HG02798 (cell line): ENCODE measurements at regions not wholly inside any gene's neighbourhood (a gene's known extent, or its start where the extent isn't known, plus 50 kb on each side); places are given as distances from the start of the nearest gene placed in this dataset.
"Not testable (repeated sequence)": the region's sequence is repeated elsewhere in the genome, so short reads cannot be mapped to it uniquely, and the experiment has no call there.

ENCODE experiments used
- ATAC-seq: cut with Tn5 transposase; IDR thresholded peaks from one replicate; pipeline ENCODE4 v1.9.1; 2021; ENCODE audit warnings: mild to moderate bottlenecking; ENCODE audit not compliant: unreplicated experiment, poor library complexity

DNA sequence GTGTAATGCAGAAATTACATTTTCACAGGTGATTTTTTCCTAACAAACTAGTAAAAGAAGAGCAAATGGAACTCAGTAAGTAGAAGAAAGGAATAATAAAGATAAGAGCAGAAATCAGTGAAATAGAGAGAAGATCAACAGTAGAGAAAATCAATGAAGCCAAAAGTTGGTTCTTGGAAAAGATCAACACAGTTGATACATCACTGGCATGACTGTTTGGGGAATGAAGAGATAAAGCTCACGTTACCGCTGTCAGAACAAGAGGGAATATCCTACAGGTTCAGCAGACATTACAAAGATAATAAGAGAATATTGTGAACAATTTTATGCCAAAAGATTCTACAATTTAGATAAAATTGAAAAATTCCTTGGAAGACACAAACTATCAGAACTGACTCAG, 146.4 kb downstream of the ACTR3B start:
- ATAC-seq = no peak

DNA sequence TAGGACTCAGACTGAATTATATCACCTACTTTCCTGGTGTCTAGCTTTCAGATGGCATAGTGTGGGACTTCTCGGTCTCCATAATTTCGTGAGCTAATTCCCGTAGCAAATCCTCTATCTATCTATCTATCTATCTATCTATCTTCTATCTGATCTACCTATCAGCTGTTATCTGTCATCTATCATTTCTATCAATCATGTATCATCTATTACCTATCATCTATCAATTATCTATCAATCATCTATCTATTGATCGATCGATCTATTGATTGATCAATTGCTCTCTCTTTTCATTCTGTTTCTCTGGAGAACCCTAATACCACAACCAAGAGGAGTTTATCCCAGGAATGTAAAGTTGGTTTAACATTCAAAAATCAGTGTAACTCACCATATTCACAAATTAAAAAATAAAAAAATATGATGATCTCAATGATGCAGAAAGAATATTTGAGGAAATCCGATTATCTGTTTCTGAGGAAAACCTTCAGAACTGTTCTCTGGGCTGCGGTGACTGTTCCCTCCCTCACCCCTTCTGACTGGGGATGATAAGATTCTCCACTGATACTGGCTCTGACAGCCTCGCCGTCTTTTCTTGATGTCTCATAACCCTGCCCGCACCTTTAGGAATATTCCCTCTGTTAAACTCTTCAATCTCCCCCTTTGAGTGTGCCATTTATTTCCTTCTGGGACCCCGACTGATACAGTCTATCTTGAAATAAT, 147.7 kb downstream of the ACTR3B start:
- no peak for ATAC-seq

DNA sequence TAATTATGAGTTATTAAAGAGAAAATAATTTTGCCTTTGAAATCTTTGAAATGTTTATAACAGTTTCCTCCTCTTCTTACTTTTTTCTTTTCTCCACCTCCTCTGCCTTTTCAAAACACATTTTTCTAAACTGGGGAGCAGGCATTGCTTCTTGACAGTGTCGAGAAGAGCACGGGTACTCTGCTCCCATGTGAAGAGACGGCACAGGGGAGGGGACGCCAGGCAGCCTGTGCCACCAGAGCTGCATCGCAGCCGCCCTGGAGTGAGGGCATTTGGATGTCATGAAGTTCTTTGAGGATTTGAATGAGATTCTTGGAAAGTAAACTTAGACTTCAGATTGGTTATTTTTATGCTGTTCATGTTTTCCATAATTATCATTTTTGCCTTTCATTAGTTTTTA, 149.7 kb downstream of the ACTR3B start:
- no peak for ATAC-seq

DNA sequence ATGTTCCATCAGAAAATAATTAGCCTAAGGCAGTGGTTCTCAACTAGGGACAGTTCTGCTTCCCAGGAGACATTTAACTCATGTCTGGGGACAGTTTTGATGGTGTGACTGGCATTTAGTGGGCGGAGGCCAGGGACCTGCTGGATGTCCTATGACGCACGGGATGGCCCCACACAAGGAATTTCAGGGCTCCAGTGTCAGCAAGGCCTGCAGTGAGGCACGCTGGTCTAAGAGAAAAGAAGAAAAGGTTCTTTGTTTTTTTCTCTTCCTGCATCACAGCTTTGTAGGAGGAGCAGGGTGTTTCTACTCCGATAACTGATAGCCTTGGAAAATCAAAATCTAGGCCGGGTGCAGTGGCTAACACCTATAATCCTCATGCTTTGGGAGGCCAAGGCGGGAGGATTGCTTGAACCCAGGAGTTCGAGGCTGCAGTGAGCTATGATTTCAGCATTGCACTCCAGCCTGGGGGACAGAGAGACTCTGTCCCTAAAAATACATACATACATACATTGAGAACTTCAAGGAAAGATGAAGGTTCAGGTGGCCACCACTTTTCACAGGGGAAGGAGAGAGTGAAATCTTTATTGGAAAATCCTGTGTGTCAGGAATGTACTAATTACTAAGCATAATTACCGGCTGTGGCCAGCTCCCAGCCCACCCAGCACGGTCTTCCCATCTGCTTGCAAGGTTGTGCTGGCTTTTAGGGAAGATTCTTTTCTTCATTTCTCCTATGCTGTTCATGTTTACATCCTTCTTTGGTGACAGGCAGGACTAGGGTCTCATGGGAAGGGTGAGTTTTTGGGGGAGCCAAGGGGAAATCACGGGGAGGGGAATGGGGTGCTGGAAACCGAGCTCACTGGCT, 150.4 kb downstream of the ACTR3B start:
- no peak for ATAC-seq

DNA sequence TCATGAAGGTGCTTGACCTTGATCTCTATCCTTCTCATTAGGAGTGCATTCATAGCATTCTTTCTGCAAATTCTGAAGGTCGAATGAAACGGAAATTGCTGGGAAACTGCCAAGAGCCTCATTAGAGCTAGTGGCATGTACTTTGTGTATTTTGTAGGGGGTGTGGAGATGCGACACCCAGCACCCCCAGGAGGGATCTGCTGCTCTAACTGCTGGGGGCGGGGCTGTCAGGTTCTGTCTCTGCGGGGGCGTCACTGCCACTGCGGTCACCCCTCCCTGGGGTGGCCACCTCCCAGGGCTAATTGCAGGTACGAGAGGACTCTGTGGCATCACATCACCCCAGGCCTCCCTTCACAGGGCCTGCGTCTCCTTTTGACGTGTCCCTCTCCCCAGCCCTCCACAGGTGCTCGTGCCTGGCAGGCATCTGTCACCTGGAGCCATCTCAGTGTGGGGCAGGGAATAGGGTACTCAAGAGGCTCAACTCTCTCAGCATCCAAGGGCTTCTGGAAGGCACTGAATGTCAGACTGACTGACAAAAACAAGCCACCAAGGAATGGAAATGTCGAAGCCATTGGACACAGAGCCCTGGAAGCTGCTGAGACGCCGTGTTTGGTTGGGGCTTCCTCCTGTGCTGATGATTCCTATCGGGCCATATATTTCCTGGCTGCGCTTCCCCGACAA, 151.1 kb downstream of the ACTR3B start:
- no peak for ATAC-seq

DNA sequence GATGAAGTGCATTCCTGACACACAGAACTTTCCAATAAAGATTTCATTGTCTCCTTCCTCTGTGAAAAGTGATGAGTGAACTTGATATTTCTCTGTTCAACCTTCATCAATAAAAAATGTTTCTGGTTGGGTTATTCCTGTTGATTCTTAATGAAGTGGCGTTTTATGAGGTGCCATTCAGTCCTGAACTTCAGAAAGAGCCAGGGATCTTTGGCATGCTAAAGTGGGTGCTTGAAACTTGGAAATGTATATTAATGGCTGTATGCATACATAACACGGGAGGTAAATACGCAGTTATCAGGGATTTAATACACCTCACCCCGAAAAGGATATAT, 151.6 kb downstream of the ACTR3B start:
- ATAC-seq = no peak

DNA sequence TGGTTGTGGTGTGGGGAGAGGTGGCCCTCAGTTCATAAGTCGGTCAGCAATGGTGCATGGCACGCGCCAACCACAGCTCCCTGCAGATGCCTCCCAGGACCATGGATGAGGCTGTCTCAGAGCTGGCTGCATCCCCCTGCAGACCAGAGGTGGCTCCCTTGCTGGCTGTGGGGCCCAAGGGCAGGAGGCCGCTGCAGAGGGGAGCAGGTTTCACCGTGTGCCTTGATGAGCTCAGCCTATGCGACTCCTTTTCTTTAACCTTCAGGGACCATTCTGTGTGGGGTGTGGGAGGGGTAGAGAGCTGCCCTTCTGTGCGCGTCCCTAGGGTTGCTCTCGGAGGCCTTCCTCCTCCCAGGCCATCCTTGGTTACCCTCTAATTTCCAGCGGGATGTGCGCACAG, 152.4 kb downstream of the ACTR3B start:
- ATAC-seq = no peak

DNA sequence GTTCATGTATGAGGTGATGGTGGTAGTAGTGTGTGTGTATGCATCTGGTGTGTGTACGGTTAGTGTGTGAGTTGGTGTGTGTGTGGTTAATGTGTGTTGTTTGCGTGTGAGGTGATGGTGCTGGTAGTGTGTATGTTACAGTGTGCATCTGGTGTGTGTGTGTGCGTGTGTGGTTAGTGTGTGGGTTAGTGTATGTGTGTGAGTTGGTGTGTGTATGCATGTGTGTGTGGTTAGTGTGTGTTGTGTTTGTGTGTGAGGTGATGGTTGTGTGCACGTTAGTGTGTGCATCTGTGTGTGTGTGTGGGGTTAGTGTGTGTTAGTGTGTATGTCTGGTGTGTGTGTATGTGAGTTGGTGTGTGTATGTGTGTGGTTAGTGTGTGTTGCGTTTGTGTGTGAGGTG, 153.0 kb downstream of the ACTR3B start:
- no peak for ATAC-seq

DNA sequence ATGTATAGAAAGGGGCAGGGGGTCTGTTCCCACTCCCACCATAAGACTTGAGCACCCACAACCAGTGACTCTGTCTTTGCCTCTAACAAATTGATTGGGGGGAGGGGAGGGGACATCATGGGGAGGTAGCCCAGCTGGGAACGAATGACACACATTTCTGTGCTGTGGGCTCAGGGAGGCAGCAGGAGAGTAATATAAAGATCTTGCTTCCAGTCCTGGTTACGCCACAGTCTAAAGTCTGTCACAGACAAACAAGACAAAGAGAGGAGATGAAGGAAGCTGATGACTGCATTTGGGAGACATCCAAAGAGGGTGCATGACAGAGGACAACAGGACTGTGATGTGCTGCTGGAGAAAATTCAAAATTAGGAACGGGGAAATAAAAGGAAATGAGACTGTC, 153.9 kb downstream of the ACTR3B start:
- ATAC-seq = no peak

DNA sequence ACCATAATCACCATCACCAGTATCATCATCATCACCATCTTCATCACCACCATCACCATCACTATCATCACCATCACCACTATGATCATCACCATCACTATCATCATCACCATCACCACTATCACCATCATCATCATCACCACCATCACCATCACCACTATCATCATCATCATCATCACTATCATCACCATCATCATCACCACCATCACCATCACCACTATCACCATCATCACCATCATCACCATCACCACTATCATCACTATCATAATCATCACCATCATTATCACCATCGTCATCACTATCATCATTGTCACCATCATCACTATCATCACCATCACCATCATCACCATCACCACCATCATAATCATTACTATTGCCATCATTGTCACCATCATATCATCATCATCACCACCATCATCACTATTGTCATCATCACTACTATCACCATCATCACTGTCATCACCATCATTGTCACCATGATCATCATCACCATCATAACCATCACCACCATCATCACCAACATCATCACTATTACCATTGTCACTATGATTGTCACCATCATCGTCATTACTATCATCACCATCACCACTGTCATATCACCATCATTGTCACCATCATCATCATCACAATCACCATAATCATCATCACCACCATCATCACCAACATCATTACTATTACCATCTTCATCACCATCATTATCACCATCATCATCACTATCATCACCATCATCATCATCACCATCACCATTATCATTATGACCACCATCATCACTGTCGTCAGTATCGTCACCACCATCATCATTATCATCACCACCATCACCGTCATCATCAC, 154.7 kb downstream of the ACTR3B start:
- no peak for ATAC-seq

DNA sequence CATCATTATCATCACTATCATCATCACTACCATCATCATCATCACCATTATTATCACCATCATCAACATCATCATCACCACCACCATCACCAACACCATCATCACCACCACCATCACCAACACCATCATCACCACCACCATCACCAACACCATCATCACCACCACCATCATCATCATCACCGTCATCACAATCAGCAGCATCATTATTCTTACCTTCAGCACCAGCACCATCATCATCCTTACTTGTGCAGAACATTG, 155.2 kb downstream of the ACTR3B start:
- not testable (repeated sequence) for ATAC-seq

DNA sequence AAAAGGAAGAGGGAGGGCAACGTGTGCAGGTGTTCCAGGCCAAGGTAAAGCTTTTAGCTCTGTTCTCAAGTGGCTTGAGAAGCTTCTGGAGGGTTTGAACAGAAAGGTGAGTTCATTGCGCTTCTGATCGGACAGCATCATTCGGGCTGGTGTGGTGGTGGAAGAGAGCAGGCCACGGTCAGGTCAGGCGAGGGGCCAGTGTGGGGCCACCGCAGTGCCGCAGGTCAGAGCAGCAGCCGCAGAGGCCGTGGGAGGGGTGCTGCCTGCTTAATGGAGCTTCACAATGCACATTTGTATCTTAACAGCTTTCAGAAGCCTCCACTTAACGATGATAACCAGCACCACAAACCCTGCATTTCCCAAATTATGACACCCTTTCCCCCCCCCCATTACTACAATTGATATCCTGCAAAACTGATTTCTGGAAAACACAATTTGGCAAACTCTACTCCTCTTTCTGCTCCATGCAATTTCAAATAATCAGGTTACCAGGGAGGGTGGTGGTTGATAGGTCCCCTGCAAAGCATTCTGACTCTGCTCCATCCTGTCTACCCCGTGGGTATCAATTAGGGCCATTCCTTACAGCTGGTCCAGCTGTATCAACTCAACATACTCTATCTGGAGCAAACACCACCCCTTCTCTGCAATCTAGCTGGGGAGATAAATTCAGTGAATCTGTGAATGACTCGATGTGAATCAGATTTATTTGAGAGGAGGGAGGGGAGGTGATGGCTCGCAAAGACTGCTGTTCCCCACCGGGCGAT, 162.9 kb downstream of the ACTR3B start:
- ATAC-seq = no peak

DNA sequence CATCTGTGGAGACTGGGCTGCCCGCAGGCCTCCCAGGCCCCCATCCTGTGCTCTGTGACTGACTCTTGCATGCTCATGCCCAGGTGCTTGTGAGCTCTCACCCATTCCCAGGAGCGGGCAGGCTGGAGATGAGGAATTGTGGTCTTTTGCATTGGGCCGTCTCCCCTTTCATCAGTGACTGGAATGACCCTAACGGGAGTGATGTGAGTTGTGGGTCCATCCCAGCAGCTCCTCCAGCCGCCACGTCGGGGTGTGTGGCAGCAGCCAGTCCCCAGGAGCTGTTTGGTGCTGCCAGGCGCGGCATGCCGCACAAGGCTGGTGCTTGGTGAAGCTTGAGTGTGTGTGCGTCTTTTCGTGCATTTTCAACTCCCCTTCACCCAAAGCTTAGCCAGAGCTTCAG, 164.2 kb downstream of the ACTR3B start:
- no peak for ATAC-seq

DNA sequence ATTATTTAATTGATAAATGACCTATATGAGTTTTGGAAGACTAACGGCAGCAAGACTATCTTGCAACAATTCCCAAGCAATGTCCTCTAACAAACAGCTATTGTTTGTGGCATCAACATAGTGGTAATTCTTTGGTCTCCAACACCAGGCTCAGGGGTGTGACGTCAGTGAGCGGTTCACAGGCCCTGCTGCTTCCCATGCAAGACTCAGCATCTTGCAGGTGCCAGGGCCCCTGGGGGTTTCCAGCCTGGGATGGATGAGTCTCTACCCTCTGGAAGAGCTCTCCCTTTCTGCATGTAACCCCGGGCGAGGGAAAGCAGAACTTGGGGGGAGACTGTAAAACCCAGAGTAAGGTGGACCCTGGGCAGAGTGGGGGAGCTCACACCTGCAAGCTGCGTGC, 164.7 kb downstream of the ACTR3B start:
- ATAC-seq = no peak

DNA sequence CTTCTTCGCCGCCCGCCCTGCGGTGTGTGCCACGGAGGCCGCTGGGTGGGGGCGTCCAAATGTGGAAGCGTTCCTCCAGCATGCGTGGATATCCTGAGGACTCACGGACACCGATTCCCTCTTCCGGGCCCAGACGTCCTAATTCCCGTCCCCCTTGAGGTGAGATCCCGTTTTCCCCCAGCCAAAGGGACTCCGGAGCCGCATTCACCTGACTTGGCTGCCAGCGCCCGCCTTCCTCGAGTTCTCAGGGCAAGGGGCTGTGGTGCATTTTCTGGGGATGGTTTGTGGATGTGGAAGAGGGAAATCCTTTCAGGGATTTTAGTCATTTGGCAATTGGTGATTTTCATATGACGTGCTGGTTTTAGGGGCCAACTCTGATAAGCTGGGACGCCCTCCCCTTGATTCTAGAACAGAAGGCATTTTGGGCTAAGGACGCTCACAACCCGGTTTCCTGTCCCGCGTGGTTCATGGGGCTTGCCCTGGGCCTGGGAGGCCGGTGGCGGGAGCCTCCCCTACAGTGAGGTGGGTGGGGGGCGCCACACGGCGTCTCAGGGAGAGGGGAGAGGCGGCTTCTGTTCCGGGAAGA, 165.4 kb downstream of the ACTR3B start:
- ATAC-seq = no peak

DNA sequence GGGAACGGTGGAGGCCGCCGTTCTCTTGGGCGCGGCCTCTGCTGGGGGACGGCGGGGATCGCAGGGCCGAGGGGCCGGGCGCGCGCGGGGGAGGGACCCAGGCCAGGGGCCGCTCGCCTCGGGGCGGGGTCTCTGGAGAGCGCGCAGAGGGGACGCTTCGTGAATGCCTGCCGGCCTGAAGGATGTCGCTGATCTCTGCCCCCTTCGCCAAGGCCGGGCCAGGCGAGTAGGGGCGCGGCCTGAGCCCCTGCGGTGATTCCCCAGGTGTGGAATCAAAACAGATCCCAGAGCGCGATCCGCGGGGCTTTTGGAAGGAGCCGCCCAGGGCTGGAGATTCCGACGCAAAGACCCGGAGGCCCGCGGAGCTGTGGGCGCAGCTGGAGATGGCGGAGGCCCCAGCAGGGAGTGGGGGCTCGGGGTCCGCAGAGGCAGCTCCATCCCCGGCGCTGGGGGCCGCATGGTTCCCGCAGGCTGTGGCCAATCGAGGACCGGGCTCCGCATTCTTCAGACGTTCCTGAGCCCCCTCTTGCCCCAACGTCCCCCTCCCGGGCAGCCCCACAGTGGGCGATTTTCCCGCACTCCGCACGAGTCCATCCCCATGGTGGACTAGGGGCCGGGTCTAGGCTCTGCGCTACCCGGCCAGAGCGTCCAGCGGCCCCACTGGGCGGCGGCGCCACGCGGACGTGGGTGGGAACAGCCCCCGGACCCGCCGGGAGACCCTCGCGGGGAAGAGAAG, 166.0 kb downstream of the ACTR3B start:
- ATAC-seq = no peak

DNA sequence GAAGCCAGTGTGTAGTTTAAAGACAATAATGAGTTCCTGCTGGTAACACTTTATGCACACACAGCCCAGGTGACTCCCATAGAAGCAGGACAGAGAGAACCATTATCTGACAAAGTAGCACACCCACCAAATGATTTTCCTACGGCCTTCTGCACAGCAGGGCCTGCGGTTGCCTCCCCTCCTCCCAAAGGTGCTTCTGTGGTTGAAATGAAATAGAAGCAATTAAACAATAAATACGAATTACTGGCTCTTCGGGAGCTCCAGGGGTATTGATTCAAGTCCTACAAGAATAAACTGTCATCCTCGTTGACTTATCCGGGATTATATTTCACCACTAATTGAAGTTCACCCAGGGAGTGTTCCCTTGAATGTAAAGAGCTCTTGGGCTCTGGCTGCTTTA, 172.1 kb downstream of the ACTR3B start:
- no peak for ATAC-seq

DNA sequence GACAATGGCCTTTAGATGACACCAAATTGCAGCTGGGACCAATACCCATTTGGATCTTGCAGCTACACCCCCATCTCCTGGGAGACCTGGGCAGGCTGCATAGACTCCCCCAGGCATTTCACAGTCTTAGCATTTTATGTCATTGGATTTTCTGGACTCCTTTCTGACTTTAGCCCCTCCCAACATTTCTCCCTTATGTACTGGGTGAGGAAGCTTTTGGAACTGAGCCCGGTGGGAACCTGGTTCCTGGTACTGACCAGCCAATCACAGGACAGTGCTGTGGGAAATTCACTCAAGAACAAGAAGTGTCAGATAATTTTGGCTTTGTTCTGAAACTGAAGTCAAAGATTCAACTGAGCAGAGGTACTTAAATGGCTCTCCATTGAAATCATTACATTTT, 177.7 kb downstream of the ACTR3B start:
- no peak for ATAC-seq

DNA sequence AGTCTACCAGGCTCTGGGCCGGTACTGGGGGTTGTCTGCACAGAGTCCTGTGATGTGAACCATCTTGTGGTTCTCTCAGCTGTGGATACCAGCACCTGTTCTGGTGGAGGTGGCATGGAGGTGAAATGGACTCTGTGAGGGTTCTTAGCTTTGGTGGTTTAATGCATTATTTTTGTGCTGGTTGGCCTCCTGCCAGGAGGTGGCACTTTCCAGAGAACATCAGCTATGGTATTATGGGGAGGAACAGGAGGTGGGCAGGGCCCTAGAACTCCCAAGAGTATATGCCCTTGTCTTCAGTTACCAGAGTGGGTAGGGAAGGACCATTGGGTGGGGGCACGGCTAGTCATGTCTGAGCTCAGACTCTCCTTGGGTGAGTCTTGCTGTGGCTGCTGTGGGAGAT, 187.1 kb downstream of the ACTR3B start:
- ATAC-seq = not testable (repeated sequence)
